D721Med (cell line): ENCODE measurements at regions not wholly inside any gene's neighbourhood (a gene's known extent, or its start where the extent isn't known, plus 50 kb on each side); places are given as distances from the start of the nearest gene placed in this dataset.

Source experiments
- DNase-seq: peaks from one replicate; pipeline ENCODE4 v3.0.0; 2011; ENCODE audit warnings: low spot score; ENCODE audit not compliant: insufficient read length
- FAIRE-seq: peaks from 2 replicates; lab custom pipeline; 2011; peaks lifted over from hg19 to GRCh38; lab: Jason Lieb, UNC
- TF ChIP-seq, protein P1 (sequence below): IDR thresholded peaks from 2 replicates; pipeline ENCODE4 v1.5.1; 2012; ENCODE audit warnings: mild to moderate bottlenecking, control low read depth; ENCODE audit not compliant: insufficient read depth; ENCODE audit errors: missing control alignments

DNA sequence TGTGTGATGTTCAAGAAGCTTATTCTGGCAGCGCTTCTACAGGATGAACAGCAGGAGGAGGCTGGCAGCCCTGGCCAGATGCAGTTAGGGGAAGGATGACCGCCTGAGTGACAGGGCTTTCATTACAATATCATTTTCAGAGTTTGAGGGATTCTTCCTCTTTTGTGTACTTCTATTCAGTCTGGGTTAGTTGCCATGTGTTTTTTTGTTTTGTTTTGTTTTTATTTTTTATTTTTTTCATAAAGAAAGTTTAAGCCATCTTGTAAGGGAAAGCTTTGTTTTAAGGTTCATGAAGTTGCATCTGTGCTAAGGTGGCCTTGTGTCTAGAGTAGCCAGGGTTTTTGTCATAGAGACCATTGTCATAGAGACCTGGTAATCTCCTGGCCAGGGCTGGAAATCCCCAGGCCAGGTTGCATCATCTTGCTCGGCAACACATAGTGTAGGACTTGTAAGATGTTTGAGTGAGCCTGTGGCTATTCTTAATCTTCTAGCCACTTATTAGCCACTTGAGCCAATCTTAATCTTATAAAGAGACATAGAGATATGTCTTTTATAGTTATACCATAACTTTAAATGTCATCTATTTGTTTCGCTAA lies 230.5 kb upstream of the TMEM229A start:
- FAIRE-seq (no peak), DNase-seq (no peak)
- TF ChIP-seq, protein P1, sequence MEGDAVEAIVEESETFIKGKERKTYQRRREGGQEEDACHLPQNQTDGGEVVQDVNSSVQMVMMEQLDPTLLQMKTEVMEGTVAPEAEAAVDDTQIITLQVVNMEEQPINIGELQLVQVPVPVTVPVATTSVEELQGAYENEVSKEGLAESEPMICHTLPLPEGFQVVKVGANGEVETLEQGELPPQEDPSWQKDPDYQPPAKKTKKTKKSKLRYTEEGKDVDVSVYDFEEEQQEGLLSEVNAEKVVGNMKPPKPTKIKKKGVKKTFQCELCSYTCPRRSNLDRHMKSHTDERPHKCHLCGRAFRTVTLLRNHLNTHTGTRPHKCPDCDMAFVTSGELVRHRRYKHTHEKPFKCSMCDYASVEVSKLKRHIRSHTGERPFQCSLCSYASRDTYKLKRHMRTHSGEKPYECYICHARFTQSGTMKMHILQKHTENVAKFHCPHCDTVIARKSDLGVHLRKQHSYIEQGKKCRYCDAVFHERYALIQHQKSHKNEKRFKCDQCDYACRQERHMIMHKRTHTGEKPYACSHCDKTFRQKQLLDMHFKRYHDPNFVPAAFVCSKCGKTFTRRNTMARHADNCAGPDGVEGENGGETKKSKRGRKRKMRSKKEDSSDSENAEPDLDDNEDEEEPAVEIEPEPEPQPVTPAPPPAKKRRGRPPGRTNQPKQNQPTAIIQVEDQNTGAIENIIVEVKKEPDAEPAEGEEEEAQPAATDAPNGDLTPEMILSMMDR: no peak

DNA sequence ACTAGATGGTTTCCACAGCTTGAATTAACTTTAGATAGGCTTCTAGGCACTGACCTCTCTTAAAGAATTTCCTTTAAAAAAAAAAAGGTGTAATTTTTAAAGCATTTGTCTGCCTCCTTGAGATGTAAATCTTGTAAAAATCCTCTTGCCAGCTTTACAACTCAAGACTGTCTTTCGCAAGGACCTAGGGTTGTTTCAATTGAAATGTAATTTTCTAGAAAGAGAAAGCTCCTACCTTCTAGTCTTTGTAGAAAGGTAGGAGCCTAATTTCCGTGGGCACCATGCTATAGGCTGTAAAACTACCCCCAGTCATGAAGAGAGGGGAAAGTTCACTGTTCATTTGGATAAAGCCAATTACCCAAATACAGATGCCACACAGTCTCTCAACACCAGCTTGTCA lies 228.8 kb upstream of the TMEM229A start:
- TF ChIP-seq, protein P1: no peak
- FAIRE-seq (no peak), DNase-seq (no peak)

DNA sequence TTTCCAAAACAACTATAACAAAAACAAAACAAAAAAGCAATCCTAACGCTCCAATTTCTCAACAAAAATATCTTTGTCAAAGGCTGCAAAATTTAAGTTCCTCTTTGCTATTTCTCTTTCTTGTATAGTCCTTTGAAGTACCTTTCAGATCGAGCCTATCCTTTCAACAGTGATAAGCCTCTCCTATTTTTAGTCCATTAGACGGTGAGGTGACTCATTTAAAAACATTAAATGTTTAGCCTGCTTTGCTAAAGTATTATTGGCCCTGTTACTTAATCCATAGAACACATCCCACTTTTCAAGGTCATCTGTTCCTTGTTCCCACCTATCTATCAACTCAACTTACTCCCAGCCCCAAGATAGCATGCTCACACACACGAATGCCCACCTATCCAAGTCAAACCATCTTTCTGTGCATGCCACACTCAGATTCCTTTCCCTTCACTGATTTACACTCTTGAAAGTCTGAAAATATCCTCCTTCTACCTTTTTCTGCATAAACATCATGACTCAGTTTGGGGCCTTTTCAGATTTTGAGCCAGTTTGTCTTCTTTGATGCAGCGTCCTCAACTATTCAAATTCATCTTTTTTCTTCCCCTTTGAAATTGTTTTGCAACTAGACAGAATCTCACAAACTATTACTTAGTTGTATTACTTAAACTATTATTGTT lies 224.9 kb upstream of the TMEM229A start:
- FAIRE-seq (no peak), DNase-seq (no peak)
- TF ChIP-seq, protein P1: no peak

DNA sequence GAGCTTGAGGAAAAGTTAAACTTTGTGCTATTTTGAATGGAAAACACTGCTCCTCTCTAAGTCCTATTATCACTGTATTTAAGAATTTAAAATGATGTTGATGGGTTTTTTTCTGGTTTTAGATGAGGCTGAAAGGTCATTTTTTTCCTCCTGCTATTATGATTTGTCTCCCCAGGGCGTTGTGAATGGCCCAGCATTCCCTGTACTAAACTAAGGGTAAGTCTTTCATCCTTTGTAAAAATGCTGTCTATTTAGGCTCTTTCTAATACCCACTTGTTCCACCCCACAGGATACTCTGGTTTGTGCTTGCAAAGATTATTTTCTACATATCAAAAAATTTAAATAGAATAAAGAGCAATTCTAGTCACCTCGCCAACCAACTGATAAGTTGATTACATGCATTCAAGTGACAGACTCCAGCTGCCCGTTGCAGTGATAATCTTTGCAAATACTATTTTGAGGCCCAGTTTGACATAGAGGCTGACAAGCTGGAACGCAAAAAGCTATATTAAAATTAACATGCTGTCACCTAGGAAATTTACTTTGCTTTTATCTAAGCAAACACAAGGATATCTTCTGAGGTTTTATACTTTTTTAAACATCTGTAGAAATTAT lies 222.3 kb upstream of the TMEM229A start:
- FAIRE-seq (no peak), DNase-seq (no peak)
- TF ChIP-seq, protein P1: no peak

DNA sequence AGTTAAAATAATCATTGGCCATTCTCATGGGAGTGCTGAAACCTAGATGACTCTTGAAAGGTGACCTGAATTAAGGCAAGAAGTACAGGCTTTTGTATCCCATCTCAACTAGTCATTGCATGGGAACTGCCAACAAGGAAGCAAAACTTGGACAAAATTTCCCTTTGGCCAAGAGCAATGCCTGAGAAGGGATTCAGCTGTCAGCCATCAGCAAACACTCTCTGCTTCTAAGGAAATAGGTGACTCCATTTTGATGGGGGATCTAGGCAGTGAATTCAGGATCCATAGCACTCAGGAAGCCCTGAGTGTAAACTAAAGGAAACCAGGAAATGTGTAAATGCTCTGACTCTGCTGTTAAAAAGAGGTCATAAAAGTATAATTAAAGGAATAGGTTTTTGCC lies 221.5 kb upstream of the TMEM229A start:
- DNase-seq (no peak), FAIRE-seq (no peak)
- TF ChIP-seq, protein P1: no peak

DNA sequence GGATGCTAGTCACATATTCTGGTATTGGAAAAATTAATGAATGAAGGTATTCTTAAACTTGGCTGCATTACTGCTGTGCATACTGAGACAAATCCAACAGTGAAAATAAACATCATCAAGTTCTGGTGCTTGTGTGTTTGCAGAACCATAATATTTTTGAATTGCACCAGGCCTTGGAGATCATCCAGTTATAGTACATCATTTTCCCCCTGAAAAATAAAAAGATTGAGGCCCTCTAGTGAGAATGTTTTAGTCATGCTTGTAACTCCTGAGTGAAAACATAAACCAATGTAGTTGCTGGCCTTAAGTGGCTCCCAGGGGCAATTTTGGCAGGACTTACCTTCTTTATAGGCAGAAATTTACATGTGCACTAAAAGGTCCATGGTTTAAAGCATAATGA lies 218.8 kb upstream of the TMEM229A start:
- TF ChIP-seq, protein P1: no peak
- DNase-seq: no peak
- FAIRE-seq: no peak
